AG09319 (cell line): ENCODE measurements at regions not wholly inside any gene's neighbourhood (a gene's known extent, or its start where the extent isn't known, plus 50 kb on each side); places are given as distances from the start of the nearest gene placed in this dataset.

Experiments used
- DNase-seq: peaks from one replicate; pipeline ENCODE4 v3.0.0-alpha.2; 2010; ENCODE audit warnings: low read depth; ENCODE audit errors: extremely low read depth
- CTCF ChIP-seq: IDR thresholded peaks from 2 replicates; pipeline ENCODE4 v1.5.1; 2011; ENCODE audit warnings: low read depth, mild to moderate bottlenecking, inconsistent platforms, low read length, moderate library complexity

GRCh38 chr18:6666012-6666685 lies 63.4 kb upstream of the ARHGAP28 start:
- TF ChIP-seq CTCF, result no peak
- no peak for DNase-seq

GRCh38 chr18:6668836-6669235 lies 60.7 kb upstream of the ARHGAP28 start:
- TF ChIP-seq CTCF, result no peak
- DNase-seq, result no peak

GRCh38 chr18:6672821-6673308 lies 56.7 kb upstream of the ARHGAP28 start:
- no peak for TF ChIP-seq CTCF
- no peak for DNase-seq

GRCh38 chr18:6677086-6677485 lies 52.4 kb upstream of the ARHGAP28 start:
- no peak for TF ChIP-seq CTCF
- no peak for DNase-seq

GRCh38 chr18:6679201-6679600 lies 50.3 kb upstream of the ARHGAP28 start:
- DNase-seq, result no peak
- TF ChIP-seq CTCF, result no peak
